ENCODE measurements at regions not wholly inside any gene's neighbourhood (a gene's known extent, or its start where the extent isn't known, plus 50 kb on each side); places are given as distances from the start of the nearest gene placed in this dataset.

DNA sequence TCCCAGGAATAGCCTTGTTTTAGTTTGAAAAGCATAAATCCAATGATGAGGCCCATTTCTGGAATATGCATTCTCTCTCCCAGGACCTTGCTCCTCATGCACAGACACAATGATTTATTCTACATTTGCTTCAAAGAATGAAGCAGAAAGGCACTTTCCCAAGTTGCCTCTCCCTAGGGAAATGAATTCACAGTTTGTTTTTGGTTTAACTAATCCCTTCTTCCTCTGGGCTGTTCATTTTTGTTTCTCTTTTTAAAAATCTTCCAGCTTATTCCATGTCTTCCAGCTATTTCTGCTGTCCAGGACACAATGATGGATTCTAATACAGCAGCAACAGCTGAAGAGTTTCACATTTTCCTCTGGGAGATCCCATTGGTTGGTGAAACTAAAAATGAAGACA lies 1529.2 kb upstream of the TENM4 start:
- H3K79me1 ChIP-seq (ENCODE audit: insufficient read depth, low read depth, low read length, poor library complexity, severe bottlenecking): no peaks in the 10 kb centered on the region
- Mint-ChIP-seq H3K27me3 (ENCODE audit: low read depth) (no peaks in the 10 kb centered on the region), H3K36me3 (ENCODE audit: insufficient read depth in 1 of 3, low read depth in 3 of 3) (no peaks in the 10 kb centered on the region), H3K9me3 (no peaks in the 10 kb centered on the region), H3K27ac (no peak overlapping the region), H3K4me1 (no peaks in the 10 kb centered on the region), H3K4me3 (no peak overlapping the region)
- H3K79me2 ChIP-seq (ENCODE audit: insufficient read depth, low read length): no peaks in the 10 kb centered on the region
- no peaks in the 10 kb centered on the region for H3K9me3 ChIP-seq (ENCODE audit: control insufficient read depth, low read depth, low read length)
- H3K27ac ChIP-seq (ENCODE audit: insufficient read length, low read depth, low read length): no peak overlapping the region
- H2BK12ac ChIP-seq (ENCODE audit: insufficient read length, low read depth, low read length): no peak overlapping the region
- no peak overlapping the region for H3K14ac ChIP-seq (ENCODE audit: insufficient read depth, low read length)
- DNase-seq: no peak
- H3K9ac ChIP-seq (ENCODE audit: extremely low read depth, insufficient read length, low read length): no peak overlapping the region
- H3K23me2 ChIP-seq (ENCODE audit: insufficient read length, low read depth, low read length, poor library complexity, severe bottlenecking): no peaks in the 10 kb centered on the region
- no peak overlapping the region for H3K23ac ChIP-seq (ENCODE audit: insufficient read length, low read depth, low read length)
- no peaks in the 10 kb centered on the region for H3K27me3 ChIP-seq (ENCODE audit: insufficient read depth, low read length)
- TF ChIP-seq, protein P1, sequence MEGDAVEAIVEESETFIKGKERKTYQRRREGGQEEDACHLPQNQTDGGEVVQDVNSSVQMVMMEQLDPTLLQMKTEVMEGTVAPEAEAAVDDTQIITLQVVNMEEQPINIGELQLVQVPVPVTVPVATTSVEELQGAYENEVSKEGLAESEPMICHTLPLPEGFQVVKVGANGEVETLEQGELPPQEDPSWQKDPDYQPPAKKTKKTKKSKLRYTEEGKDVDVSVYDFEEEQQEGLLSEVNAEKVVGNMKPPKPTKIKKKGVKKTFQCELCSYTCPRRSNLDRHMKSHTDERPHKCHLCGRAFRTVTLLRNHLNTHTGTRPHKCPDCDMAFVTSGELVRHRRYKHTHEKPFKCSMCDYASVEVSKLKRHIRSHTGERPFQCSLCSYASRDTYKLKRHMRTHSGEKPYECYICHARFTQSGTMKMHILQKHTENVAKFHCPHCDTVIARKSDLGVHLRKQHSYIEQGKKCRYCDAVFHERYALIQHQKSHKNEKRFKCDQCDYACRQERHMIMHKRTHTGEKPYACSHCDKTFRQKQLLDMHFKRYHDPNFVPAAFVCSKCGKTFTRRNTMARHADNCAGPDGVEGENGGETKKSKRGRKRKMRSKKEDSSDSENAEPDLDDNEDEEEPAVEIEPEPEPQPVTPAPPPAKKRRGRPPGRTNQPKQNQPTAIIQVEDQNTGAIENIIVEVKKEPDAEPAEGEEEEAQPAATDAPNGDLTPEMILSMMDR (conservative IDR thresholded peaks at IDR 0.05): no peak
- H3K18ac ChIP-seq (ENCODE audit: insufficient read length, low read depth, low read length): no peak overlapping the region
- no peaks in the 10 kb centered on the region for H3K4me1 ChIP-seq (ENCODE audit: insufficient read depth, low read length)
- no peak overlapping the region for H4K8ac ChIP-seq (replicated peaks; ENCODE audit: insufficient read length, low read depth, low read length)
- H2AK5ac ChIP-seq (ENCODE audit: insufficient read length, low read length): no peak overlapping the region
- no peak overlapping the region for H3K4ac ChIP-seq (ENCODE audit: low read depth, low read length)
- H2AFZ ChIP-seq (ENCODE audit: low read length): no peak overlapping the region
- H4K20me1 ChIP-seq (ENCODE audit: control insufficient read depth, insufficient read depth, insufficient read length): no peaks in the 10 kb centered on the region
- H4K91ac ChIP-seq (ENCODE audit: insufficient read length, low read depth, low read length): no peak overlapping the region
- no peak overlapping the region for H3K4me2 ChIP-seq (ENCODE audit: insufficient read depth, insufficient read length, low read length)
- no peak overlapping the region for H2BK15ac ChIP-seq (ENCODE audit: low read depth, low read length)
- H3K56ac ChIP-seq (ENCODE audit: insufficient read length, low read depth, low read length): no peak overlapping the region
- no peak overlapping the region for H2BK5ac ChIP-seq (ENCODE audit: insufficient read length, low read length)
- no peak overlapping the region for H3T11ph ChIP-seq (ENCODE audit: low read length)
- H4K5ac ChIP-seq (ENCODE audit: insufficient read length, low read depth, low read length): no peak overlapping the region
- no peak overlapping the region for H2BK20ac ChIP-seq (ENCODE audit: low read depth, low read length, poor library complexity, severe bottlenecking)
- no peak overlapping the region for H2BK120ac ChIP-seq (ENCODE audit: low read depth, low read length, poor library complexity, severe bottlenecking)

Data from H9 (cell line).